H9 (cell line): ENCODE measurements at regions not wholly inside any gene's neighbourhood (a gene's known extent, or its start where the extent isn't known, plus 50 kb on each side); places are given as distances from the start of the nearest gene placed in this dataset.

Experiments
- DNase-seq: peaks from one replicate; pipeline ENCODE4 v3.0.0-alpha.2; 2017
- H2AFZ ChIP-seq: one replicate; pipeline ENCODE4 v1.6.1; 2013; ENCODE audit warnings: mild to moderate bottlenecking, low read length, control low read depth, moderate library complexity
- H2AK5ac ChIP-seq: 2 replicates; pipeline ENCODE4 v1.6.1; 2013; ENCODE audit warnings: low read length, control low read depth, mixed read lengths; ENCODE audit not compliant: insufficient read length
- H2BK120ac ChIP-seq: one replicate; pipeline ENCODE4 v1.6.1; 2013; ENCODE audit warnings: low read depth, mild to moderate bottlenecking, low read length, control low read depth, inconsistent platforms; ENCODE audit not compliant: poor library complexity, severe bottlenecking
- H2BK12ac ChIP-seq: 2 replicates; pipeline ENCODE4 v1.6.1; 2013; ENCODE audit warnings: low read length, control low read depth, mixed read lengths, low read depth; ENCODE audit not compliant: insufficient read length
- H2BK15ac ChIP-seq: 2 replicates; pipeline ENCODE4 v1.6.1; 2013; ENCODE audit warnings: low read depth, low read length, control low read depth
- H2BK20ac ChIP-seq: one replicate; pipeline ENCODE4 v1.6.1; 2013; ENCODE audit warnings: low read depth, mild to moderate bottlenecking, low read length, control low read depth, inconsistent platforms; ENCODE audit not compliant: poor library complexity, severe bottlenecking
- H2BK5ac ChIP-seq: 2 replicates; pipeline ENCODE4 v1.6.1; 2013; ENCODE audit warnings: low read length, control low read depth, mixed read lengths; ENCODE audit not compliant: insufficient read length
- H3K14ac ChIP-seq: 2 replicates; pipeline ENCODE4 v1.6.1; 2013; ENCODE audit warnings: low read length, control low read depth; ENCODE audit not compliant: insufficient read depth
- H3K18ac ChIP-seq: 2 replicates; pipeline ENCODE4 v1.6.1; 2013; ENCODE audit warnings: low read depth, mild to moderate bottlenecking, mixed read lengths, low read length, control low read depth; ENCODE audit not compliant: insufficient read length
- H3K23ac ChIP-seq: 2 replicates; pipeline ENCODE4 v1.6.1; 2013; ENCODE audit warnings: low read length, control low read depth, mixed read lengths, low read depth; ENCODE audit not compliant: insufficient read length
- H3K23me2 ChIP-seq: 2 replicates; pipeline ENCODE4 v1.6.1; 2013; ENCODE audit warnings: low read depth, mild to moderate bottlenecking, mixed read lengths, low read length, control low read depth; ENCODE audit not compliant: insufficient read length, poor library complexity, severe bottlenecking
- H3K27ac ChIP-seq: 2 replicates; pipeline ENCODE4 v1.5.1; 2013; ENCODE audit warnings: low read length, control low read depth, mixed read lengths, low read depth; ENCODE audit not compliant: insufficient read length
- H3K27me3 ChIP-seq: 2 replicates; pipeline ENCODE4 v1.6.1; 2013; ENCODE audit warnings: low read length, control low read depth, inconsistent platforms; ENCODE audit not compliant: insufficient read depth
- H3K4ac ChIP-seq: 2 replicates; pipeline ENCODE4 v1.6.1; 2013; ENCODE audit warnings: low read depth, mild to moderate bottlenecking, control low read depth, inconsistent platforms, low read length, moderate library complexity
- H3K4me1 ChIP-seq: 2 replicates; pipeline ENCODE4 v1.6.1; 2013; ENCODE audit warnings: low read length, control low read depth, inconsistent platforms; ENCODE audit not compliant: insufficient read depth
- H3K4me2 ChIP-seq: 2 replicates; pipeline ENCODE4 v1.6.1; 2013; ENCODE audit warnings: low read length, control low read depth, mixed read lengths; ENCODE audit not compliant: insufficient read length, insufficient read depth
- H3K56ac ChIP-seq: 2 replicates; pipeline ENCODE4 v1.6.1; 2013; ENCODE audit warnings: low read depth, mild to moderate bottlenecking, mixed read lengths, low read length, control low read depth; ENCODE audit not compliant: insufficient read length
- H3K79me1 ChIP-seq: 2 replicates; pipeline ENCODE4 v1.6.1; 2013; ENCODE audit warnings: low read depth, mild to moderate bottlenecking, moderate library complexity, low read length, control low read depth, inconsistent platforms; ENCODE audit not compliant: insufficient read depth, poor library complexity, severe bottlenecking
- H3K79me2 ChIP-seq: 2 replicates; pipeline ENCODE4 v1.6.1; 2013; ENCODE audit warnings: low read length, control low read depth, inconsistent platforms; ENCODE audit not compliant: insufficient read depth
- H3K9ac ChIP-seq: 2 replicates; pipeline ENCODE4 v1.6.1; 2013; ENCODE audit warnings: low read length, control low read depth, mixed read lengths; ENCODE audit not compliant: insufficient read length; ENCODE audit errors: extremely low read depth
- H3K9me3 ChIP-seq: one replicate; pipeline ENCODE4 v1.6.1; 2013; ENCODE audit warnings: low read depth, low read length, inconsistent platforms; ENCODE audit not compliant: control insufficient read depth
- H3T11ph ChIP-seq: one replicate; pipeline ENCODE4 v1.6.1; 2013; ENCODE audit warnings: mild to moderate bottlenecking, low read length, control low read depth, inconsistent platforms
- H4K20me1 ChIP-seq: one replicate; pipeline ENCODE4 v1.6.1; 2013; ENCODE audit not compliant: control insufficient read depth, insufficient read length, insufficient read depth
- H4K5ac ChIP-seq: 2 replicates; pipeline ENCODE4 v1.6.1; 2013; ENCODE audit warnings: low read depth, mild to moderate bottlenecking, mixed read lengths, low read length, control low read depth; ENCODE audit not compliant: insufficient read length
- H4K8ac ChIP-seq: replicated peaks from 2 replicates; pipeline ENCODE4 v1.6.1; 2013; ENCODE audit warnings: low read length, control low read depth, mixed read lengths, low read depth; ENCODE audit not compliant: insufficient read length
- H4K91ac ChIP-seq: 2 replicates; pipeline ENCODE4 v1.6.1; 2013; ENCODE audit warnings: low read depth, mild to moderate bottlenecking, moderate library complexity, mixed read lengths, low read length, control low read depth; ENCODE audit not compliant: insufficient read length
- H3K27ac Mint-ChIP-seq, 3 experiments: 2 replicates in 2 of 3; 3 replicates in 1 of 3; pipeline ENCODE4 v1.8.0; 2020 to 2021; ENCODE audit warnings: mixed read lengths in 3 of 3, mild to moderate bottlenecking in 1 of 3, moderate library complexity in 1 of 3
- H3K27me3 Mint-ChIP-seq: 2 replicates; pipeline ENCODE4 v1.8.0; 2021; ENCODE audit warnings: low read depth, mild to moderate bottlenecking, moderate library complexity, mixed read lengths
- H3K36me3 Mint-ChIP-seq, 3 experiments: 2 replicates in 2 of 3; 3 replicates in 1 of 3; pipeline ENCODE4 v1.8.0; 2020 to 2021; ENCODE audit warnings: low read depth in 3 of 3, mixed read lengths in 3 of 3; ENCODE audit not compliant: insufficient read depth in 1 of 3
- H3K4me1 Mint-ChIP-seq, 2 experiments: 2 replicates each; pipeline ENCODE4 v1.8.0; 2020; ENCODE audit warnings: mixed read lengths in 2 of 2
- H3K4me3 Mint-ChIP-seq, 2 experiments: 2 replicates in 1 of 2; 3 replicates in 1 of 2; pipeline ENCODE4 v1.8.0; 2020 to 2021; ENCODE audit warnings: mild to moderate bottlenecking in 2 of 2, mixed read lengths in 2 of 2, moderate library complexity in 1 of 2
- H3K9me3 Mint-ChIP-seq, 2 experiments: 2 replicates in 1 of 2; 3 replicates in 1 of 2; pipeline ENCODE4 v1.8.0; 2020; ENCODE audit warnings: mild to moderate bottlenecking in 2 of 2, mixed read lengths in 2 of 2, moderate library complexity in 1 of 2
- WGBS: extraction: QIAGEN DNeasy Blood & Tissue Kit; methylation state at CpG from one replicate; pipeline ENCODE4 v1.1.7; 2013; ENCODE audit warnings: missing lambda C conversion rate, low lambda C conversion rate, mixed read lengths; ENCODE audit not compliant: insufficient read length; ENCODE audit errors: extremely low coverage; 5-methylcytosine and 5-hydroxymethylcytosine counted together
- TF ChIP-seq, protein P1 (sequence below): fragments of 200-600 bp; sonication (generic); conservative IDR thresholded peaks from 3 replicates; pipeline ENCODE4 v1.8.0; 2021; ENCODE audit warnings: antibody characterized with exemption, mild to moderate bottlenecking

DNA sequence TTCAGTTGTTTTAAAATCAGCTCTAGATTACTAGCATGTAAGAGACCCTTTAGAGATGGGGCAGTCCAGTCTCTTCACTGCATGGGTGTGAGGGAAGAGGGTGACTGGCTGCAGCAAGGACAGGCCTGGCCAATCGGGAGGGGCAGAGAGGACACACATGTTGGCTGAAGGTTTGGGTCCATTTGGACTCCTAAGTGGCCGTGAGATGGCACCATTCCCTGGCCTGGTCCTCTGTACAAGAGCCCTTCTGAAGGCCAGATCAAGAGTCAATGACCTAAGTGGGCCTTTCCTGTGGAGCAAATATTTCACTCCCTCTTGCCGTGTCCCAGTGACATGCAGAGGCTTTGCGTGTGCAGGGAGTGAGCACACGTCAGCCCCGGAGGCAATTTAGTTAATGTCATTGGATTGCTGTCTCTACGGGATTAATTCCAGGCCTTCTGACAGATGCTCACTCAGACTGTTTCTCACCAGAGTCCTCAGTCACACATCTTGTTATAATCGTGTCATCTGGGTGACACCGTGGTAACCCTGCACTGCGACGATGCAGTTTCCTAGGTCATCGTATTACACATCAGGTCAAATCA is 613.0 kb downstream of the NPHP4 start:
- no peak overlapping the region for H3K9ac ChIP-seq
- H3K4ac ChIP-seq = no peak overlapping the region
- Mint-ChIP-seq H3K4me1 (peaks cover 4% of the 10 kb centered on the region in 2 experiments; a peak in 2 of 4 replicates), H3K9me3 (peaks cover 0 to 4% of the 10 kb centered on the region in 2 experiments; a peak in 3 of 5 replicates), H3K27me3 (peaks cover 15% of the 10 kb centered on the region), H3K36me3 (no peaks in the 10 kb centered on the region; a peak in 1 of 7 replicates), H3K27ac (no peak overlapping the region; a peak in 1 of 7 replicates), H3K4me3 (no peak overlapping the region; a peak in 1 of 5 replicates)
- no peak overlapping the region for H2BK5ac ChIP-seq
- H3T11ph ChIP-seq = no peak overlapping the region
- no peak overlapping the region for H2AK5ac ChIP-seq
- no peak overlapping the region for H3K14ac ChIP-seq
- no peak overlapping the region for H4K5ac ChIP-seq
- H3K79me1 ChIP-seq = no peaks in the 10 kb centered on the region
- H3K4me1 ChIP-seq = no peaks in the 10 kb centered on the region
- WGBS = no CpG with 5 or more reads among the region's 12 CpGs
- no peaks in the 10 kb centered on the region for H4K20me1 ChIP-seq
- no peak overlapping the region for H2BK15ac ChIP-seq
- no peak overlapping the region for H3K27ac ChIP-seq
- no peak overlapping the region for H3K4me2 ChIP-seq
- no peak overlapping the region for H4K91ac ChIP-seq
- no peak overlapping the region for H2BK20ac ChIP-seq
- TF ChIP-seq, protein P1, sequence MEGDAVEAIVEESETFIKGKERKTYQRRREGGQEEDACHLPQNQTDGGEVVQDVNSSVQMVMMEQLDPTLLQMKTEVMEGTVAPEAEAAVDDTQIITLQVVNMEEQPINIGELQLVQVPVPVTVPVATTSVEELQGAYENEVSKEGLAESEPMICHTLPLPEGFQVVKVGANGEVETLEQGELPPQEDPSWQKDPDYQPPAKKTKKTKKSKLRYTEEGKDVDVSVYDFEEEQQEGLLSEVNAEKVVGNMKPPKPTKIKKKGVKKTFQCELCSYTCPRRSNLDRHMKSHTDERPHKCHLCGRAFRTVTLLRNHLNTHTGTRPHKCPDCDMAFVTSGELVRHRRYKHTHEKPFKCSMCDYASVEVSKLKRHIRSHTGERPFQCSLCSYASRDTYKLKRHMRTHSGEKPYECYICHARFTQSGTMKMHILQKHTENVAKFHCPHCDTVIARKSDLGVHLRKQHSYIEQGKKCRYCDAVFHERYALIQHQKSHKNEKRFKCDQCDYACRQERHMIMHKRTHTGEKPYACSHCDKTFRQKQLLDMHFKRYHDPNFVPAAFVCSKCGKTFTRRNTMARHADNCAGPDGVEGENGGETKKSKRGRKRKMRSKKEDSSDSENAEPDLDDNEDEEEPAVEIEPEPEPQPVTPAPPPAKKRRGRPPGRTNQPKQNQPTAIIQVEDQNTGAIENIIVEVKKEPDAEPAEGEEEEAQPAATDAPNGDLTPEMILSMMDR = no peak
- no peak overlapping the region for H3K18ac ChIP-seq
- H3K27me3 ChIP-seq = no peaks in the 10 kb centered on the region
- no peaks in the 10 kb centered on the region for H3K79me2 ChIP-seq
- H4K8ac ChIP-seq = no peak overlapping the region
- no peak overlapping the region for H3K23ac ChIP-seq
- no peak overlapping the region for H2BK12ac ChIP-seq
- no peak overlapping the region for H3K56ac ChIP-seq
- H2AFZ ChIP-seq = no peak overlapping the region
- no peak overlapping the region for H2BK120ac ChIP-seq
- no peaks in the 10 kb centered on the region for H3K9me3 ChIP-seq
- peaks cover 3% of the 10 kb centered on the region for H3K23me2 ChIP-seq
- DNase-seq = no peak
